ENCODE measurements at regions not wholly inside any gene's neighbourhood (a gene's known extent, or its start where the extent isn't known, plus 50 kb on each side); places are given as distances from the start of the nearest gene placed in this dataset.

DNA sequence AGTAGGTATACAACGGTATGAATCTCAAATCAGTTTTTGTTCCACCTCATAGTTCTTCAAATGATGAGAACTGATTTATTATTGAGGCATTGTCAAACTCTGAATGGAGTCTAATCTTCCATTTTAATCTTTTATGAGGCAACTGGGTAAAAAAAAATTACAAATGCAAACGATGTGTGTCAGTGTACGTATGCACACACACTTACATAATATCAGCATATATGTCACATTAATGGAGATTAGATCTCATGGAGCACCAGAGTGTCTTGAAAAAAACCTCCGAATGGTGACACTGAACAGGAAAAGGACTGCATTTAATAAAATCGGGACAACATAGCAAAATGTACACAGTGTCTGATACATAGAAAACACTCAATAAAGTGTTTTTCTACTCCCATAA, 842.7 kb downstream of the EFNB2 start:
- WGBS, 2 experiments (ENCODE audit: extremely low coverage in 2 of 2, insufficient read length in 1 of 2) = no CpG with 5 or more reads among the region's 5 CpGs
- Histone ChIP-seq H3K9ac (ENCODE audit: low read depth, low read length) (no peak overlapping the region), H2AFZ (replicated peaks; ENCODE audit: low read length, poor library complexity) (no peak overlapping the region), H2BK5ac (ENCODE audit: low read depth, low read length, poor library complexity, severe bottlenecking) (no peak overlapping the region), H3K56ac (ENCODE audit: extremely low read depth, insufficient read depth, low read length) (no peak overlapping the region), H3K79me1 (ENCODE audit: low read depth in 1 of 2, low read length in 2 of 2) (no peaks in the 10 kb centered on the region), H4K8ac (ENCODE audit: low read depth in 2 of 2, low read length in 2 of 2) (no peak overlapping the region), H3K4ac (ENCODE audit: low read depth, low read length) (no peak overlapping the region), H3K14ac (replicated peaks; ENCODE audit: low read depth, low read length) (no peak overlapping the region), H3K18ac (ENCODE audit: low read depth, low read length) (no peak overlapping the region), H3K4me3 (ENCODE audit: insufficient read depth, low read depth, low read length) (no peak overlapping the region), H2AK5ac (ENCODE audit: low read depth, low read length) (no peak overlapping the region), H3K4me2 (ENCODE audit: low read depth, low read length) (no peak overlapping the region), H3K4me1 (ENCODE audit: control insufficient read depth, insufficient read depth, low read length) (no peaks in the 10 kb centered on the region), H4K5ac (ENCODE audit: low read depth, low read length) (no peak overlapping the region), H2AK9ac (replicated peaks; ENCODE audit: low read depth, low read length, poor library complexity) (no peak overlapping the region), H3K9me1 (ENCODE audit: insufficient read depth, low read length) (no peaks in the 10 kb centered on the region), H3K27ac (ENCODE audit: insufficient read depth, low read length) (no peak overlapping the region), H3K27me3 (ENCODE audit: control insufficient read depth, insufficient read depth, low read length) (no peaks in the 10 kb centered on the region), H3K9me3 (ENCODE audit: control insufficient read depth, insufficient read depth, low read length) (no peaks in the 10 kb centered on the region), H2BK20ac (ENCODE audit: low read depth, low read length) (no peak overlapping the region), H3K23ac (ENCODE audit: low read depth, low read length) (no peak overlapping the region), H4K91ac (ENCODE audit: insufficient read depth, low read depth, low read length) (no peak overlapping the region), H2BK15ac (ENCODE audit: low read depth, low read length) (no peak overlapping the region), H4K20me1 (ENCODE audit: insufficient read depth, low read length) (no peaks in the 10 kb centered on the region), H3K36me3 (ENCODE audit: control insufficient read depth, insufficient read depth, low read length) (no peaks in the 10 kb centered on the region), H2BK120ac (ENCODE audit: low read depth, low read length) (no peak overlapping the region)
- BruUV-seq (replicated peaks) = no TSS peak
- dilution Hi-C loops (cut with HindIII; ENCODE audit: low sequenced_read_pairs, unreplicated experiment) = no loop called here
- ATAC-seq (ENCODE audit: low read depth) (no peak), DNase-seq (no peak)
- in situ Hi-C loops (cut with MboI; ENCODE audit: low sequenced_read_pairs) = no loop called here
- POLR2A ChIA-PET (ENCODE audit: unreplicated experiment) = no interaction called here
- CTCF ChIA-PET = no interaction called here
- no peak for TF ChIP-seq USF2 (IDR thresholded peaks at IDR 0.05; ENCODE audit: low read depth, low read length)
- no peak for TF ChIP-seq SMC3 (IDR thresholded peaks at IDR 0.05; ENCODE audit: low read depth, low read length)
- no peak for TF ChIP-seq MAZ (IDR thresholded peaks at IDR 0.05; ENCODE audit: borderline replicate concordance, low read depth, low read length)
- no peak for TF ChIP-seq BHLHE40 (IDR thresholded peaks at IDR 0.05; ENCODE audit: low read depth, low read length)
- no peak for TF ChIP-seq CTCF (conservative IDR thresholded peaks at IDR 0.05; ENCODE audit: low read depth, low read length)
- TF ChIP-seq MAFK (IDR thresholded peaks at IDR 0.05; ENCODE audit: low read depth, low read length) = no peak
- no peak for TF ChIP-seq RFX5 (IDR thresholded peaks at IDR 0.05; ENCODE audit: low read depth, low read length)
- no peak for TF ChIP-seq POLR2A (IDR thresholded peaks at IDR 0.05; ENCODE audit: low read depth, low read length)
- no peak for TF ChIP-seq NFE2L2 (IDR thresholded peaks at IDR 0.05; ENCODE audit: low read depth, low read length)
- no peak for TF ChIP-seq RCOR1 (IDR thresholded peaks at IDR 0.05; ENCODE audit: insufficient replicate concordance, low read length)
- no peak for TF ChIP-seq CHD1 (IDR thresholded peaks at IDR 0.05; ENCODE audit: low read depth, low read length)
- TF ChIP-seq, protein P1, sequence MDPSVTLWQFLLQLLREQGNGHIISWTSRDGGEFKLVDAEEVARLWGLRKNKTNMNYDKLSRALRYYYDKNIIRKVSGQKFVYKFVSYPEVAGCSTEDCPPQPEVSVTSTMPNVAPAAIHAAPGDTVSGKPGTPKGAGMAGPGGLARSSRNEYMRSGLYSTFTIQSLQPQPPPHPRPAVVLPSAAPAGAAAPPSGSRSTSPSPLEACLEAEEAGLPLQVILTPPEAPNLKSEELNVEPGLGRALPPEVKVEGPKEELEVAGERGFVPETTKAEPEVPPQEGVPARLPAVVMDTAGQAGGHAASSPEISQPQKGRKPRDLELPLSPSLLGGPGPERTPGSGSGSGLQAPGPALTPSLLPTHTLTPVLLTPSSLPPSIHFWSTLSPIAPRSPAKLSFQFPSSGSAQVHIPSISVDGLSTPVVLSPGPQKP (IDR thresholded peaks at IDR 0.05; ENCODE audit: borderline replicate concordance, low read depth, low read length) = no peak
- TF ChIP-seq FOS (IDR thresholded peaks at IDR 0.05; ENCODE audit: low read depth, low read length) = no peak
- TF ChIP-seq MXI1 (IDR thresholded peaks at IDR 0.05; ENCODE audit: borderline replicate concordance, low read depth, low read length) = no peak
- TF ChIP-seq RAD21 (IDR thresholded peaks at IDR 0.05; ENCODE audit: low read length) = no peak
- intact Hi-C loops (cut with micrococcal nuclease) = no loop called here

All from IMR-90 (cell line).